ENCODE measurements at regions not wholly inside any gene's neighbourhood (a gene's known extent, or its start where the extent isn't known, plus 50 kb on each side); places are given as distances from the start of the nearest gene placed in this dataset.

DNA sequence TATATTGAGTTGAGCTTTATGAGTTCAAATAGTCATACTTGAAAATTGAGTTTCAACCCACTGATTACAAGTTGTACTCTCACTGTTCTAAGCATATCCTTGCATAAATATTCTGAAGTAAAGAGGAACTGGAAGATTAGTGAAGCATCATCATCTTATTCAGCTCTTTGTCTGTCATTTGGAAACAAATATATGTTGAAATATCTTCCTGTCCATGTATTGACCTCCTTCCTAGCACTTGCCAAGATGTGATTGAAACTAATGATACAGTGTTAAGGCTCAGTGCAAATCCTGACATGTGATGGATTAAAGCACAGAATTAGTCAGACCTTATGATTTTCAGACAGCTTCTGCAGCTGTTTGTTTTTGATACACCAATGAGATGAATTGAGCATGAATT is 434.3 kb downstream of the TBC1D32 start:
- no peak for DNase-seq
- no peak overlapping the region for H3K4me3 ChIP-seq
- TF ChIP-seq, protein P1, sequence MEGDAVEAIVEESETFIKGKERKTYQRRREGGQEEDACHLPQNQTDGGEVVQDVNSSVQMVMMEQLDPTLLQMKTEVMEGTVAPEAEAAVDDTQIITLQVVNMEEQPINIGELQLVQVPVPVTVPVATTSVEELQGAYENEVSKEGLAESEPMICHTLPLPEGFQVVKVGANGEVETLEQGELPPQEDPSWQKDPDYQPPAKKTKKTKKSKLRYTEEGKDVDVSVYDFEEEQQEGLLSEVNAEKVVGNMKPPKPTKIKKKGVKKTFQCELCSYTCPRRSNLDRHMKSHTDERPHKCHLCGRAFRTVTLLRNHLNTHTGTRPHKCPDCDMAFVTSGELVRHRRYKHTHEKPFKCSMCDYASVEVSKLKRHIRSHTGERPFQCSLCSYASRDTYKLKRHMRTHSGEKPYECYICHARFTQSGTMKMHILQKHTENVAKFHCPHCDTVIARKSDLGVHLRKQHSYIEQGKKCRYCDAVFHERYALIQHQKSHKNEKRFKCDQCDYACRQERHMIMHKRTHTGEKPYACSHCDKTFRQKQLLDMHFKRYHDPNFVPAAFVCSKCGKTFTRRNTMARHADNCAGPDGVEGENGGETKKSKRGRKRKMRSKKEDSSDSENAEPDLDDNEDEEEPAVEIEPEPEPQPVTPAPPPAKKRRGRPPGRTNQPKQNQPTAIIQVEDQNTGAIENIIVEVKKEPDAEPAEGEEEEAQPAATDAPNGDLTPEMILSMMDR (IDR thresholded peaks at IDR 0.05): no peak
- intact Hi-C loops (cut with DNase I, micrococcal nuclease): no loop called here
- H3K36me3 ChIP-seq (ENCODE audit: low read depth): no peaks in the 10 kb centered on the region
- no peak for ATAC-seq
- no peaks in the 10 kb centered on the region for H3K4me1 ChIP-seq (ENCODE audit: low read depth)
- H3K9me3 ChIP-seq: no peaks in the 10 kb centered on the region

DNA sequence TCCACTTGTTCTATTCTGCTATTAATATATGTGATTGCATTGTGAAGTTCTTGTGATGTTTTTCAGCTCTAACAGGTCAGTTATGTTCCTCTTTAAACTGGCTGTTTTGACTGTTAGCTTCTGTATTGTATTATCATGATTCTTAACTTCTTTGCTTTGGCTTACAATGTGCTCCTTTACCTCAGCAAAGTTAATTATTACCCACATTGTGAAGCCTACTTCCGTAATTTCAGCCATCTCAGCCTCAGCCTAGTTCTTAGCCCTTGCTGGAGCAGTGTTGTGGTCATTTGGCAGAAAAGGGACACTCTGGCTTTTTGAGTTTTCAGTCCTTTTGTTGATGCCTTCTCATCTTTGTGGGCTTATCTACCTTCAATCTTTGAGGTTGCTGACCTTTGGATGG is 440.2 kb downstream of the TBC1D32 start:
- Histone ChIP-seq H3K4me1 (ENCODE audit: low read depth) (no peaks in the 10 kb centered on the region), H3K9me3 (peaks cover 11% of the 10 kb centered on the region), H3K4me3 (no peak overlapping the region), H3K36me3 (ENCODE audit: low read depth) (no peaks in the 10 kb centered on the region)
- intact Hi-C loops (cut with DNase I, micrococcal nuclease): no loop called here
- ATAC-seq: no peak
- DNase-seq: no peak
- TF ChIP-seq, protein P1 (IDR thresholded peaks at IDR 0.05): no peak

DNA sequence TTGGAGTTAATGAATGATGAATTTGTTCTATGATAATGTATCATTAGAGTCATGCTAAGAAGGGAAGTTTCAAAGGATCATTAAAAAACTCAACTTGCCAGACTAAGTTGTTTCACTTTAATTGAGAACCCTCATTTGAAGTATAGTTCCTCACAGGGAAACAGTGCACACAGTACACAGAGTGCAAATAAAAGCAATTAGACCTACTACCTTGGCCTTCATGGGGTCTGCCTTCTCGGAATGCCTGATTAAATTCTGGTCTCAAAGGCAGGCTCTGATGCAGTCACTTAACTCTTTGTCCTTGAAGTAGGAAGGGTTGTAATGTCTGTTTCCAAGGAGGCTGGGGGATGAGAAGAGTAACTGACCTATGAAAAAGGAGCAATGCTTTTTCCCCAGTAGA is 457.3 kb downstream of the TBC1D32 start:
- no peaks in the 10 kb centered on the region for H3K9me3 ChIP-seq
- no peak overlapping the region for H3K4me3 ChIP-seq
- DNase-seq (no peak), ATAC-seq (no peak)
- intact Hi-C loops (cut with DNase I, micrococcal nuclease): no loop called here
- no peaks in the 10 kb centered on the region for H3K4me1 ChIP-seq (ENCODE audit: low read depth)
- TF ChIP-seq, protein P1 (IDR thresholded peaks at IDR 0.05): no peak
- no peaks in the 10 kb centered on the region for H3K36me3 ChIP-seq (ENCODE audit: low read depth)

DNA sequence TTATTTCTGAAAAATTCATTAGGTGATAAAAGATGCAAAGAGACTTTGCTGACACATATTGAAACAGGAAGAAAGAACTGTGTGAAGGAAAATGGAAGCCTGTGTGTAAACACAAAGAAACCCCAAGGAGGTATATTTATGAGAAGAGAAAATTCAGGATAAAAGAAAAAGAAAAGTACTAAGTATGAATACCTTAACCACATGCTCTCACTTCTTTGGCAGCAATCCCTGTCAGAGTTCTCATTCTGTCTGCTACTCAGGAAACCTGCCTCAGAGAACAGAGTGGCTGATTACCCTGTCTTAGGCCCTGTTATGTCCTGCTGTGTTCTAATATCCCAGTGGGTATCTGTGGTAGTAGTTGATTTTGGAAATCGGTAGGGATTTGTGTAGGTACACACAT is 457.9 kb downstream of the TBC1D32 start:
- TF ChIP-seq, protein P1 (IDR thresholded peaks at IDR 0.05): no peak
- Histone ChIP-seq H3K4me3 (no peak overlapping the region), H3K36me3 (ENCODE audit: low read depth) (no peaks in the 10 kb centered on the region), H3K9me3 (no peaks in the 10 kb centered on the region), H3K4me1 (ENCODE audit: low read depth) (no peaks in the 10 kb centered on the region)
- DNase-seq (no peak), ATAC-seq (no peak)
- intact Hi-C loops (cut with DNase I, micrococcal nuclease): no loop called here

DNA sequence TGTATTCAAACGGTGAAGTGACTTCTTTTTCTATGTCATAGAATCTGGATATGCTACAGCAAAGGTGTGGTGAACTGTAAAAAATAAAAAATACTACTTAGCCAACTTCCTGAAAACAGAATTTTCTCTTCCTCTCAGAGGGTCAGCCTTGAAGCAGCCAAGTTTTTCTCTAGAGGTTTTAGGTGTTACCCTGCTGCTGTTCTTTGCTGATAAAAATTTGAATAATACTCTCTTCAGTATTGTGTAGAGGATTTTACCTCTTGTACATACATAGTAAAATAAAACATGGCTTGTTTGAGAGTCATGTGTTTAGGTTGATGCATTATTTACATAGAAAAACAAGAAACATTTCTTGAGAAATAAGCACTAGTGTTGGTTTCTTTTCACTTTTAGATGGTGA is 458.4 kb downstream of the TBC1D32 start:
- intact Hi-C loops (cut with DNase I, micrococcal nuclease): no loop called here
- Histone ChIP-seq H3K4me3 (no peak overlapping the region), H3K4me1 (ENCODE audit: low read depth) (no peaks in the 10 kb centered on the region), H3K36me3 (ENCODE audit: low read depth) (no peaks in the 10 kb centered on the region), H3K9me3 (no peaks in the 10 kb centered on the region)
- DNase-seq: no peak
- ATAC-seq: no peak
- TF ChIP-seq, protein P1 (IDR thresholded peaks at IDR 0.05): no peak

DNA sequence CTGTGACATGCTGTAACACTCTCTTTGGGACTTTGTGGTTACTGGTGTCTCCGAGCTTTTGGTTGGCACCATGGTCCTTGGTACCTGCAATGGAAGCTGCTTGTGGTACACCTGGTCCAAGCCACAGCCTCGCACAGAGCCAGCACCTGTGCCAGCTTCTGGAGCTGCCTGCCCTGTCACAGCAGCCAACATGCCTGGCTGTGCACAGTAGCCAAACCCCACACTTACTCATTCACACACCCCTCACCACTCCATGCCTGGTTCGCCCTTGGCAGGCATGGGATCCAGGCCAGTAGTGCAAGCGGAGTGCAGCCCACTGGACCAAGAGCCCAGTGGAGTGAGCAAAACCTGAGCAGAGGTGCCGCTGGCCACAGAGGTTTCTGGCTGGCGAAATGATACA is 459.9 kb downstream of the TBC1D32 start:
- TF ChIP-seq, protein P1 (IDR thresholded peaks at IDR 0.05): no peak
- H3K9me3 ChIP-seq: no peaks in the 10 kb centered on the region
- DNase-seq (peak in 2 of 3 donors; percentile 8 to 23), ATAC-seq (no peak)
- H3K36me3 ChIP-seq (ENCODE audit: low read depth): no peaks in the 10 kb centered on the region
- no peaks in the 10 kb centered on the region for H3K4me1 ChIP-seq (ENCODE audit: low read depth)
- H3K4me3 ChIP-seq: no peak overlapping the region
- intact Hi-C loops (cut with DNase I, micrococcal nuclease): no loop called here
